ENCODE measurements at regions not wholly inside any gene's neighbourhood (a gene's known extent, or its start where the extent isn't known, plus 50 kb on each side); places are given as distances from the start of the nearest gene placed in this dataset.

DNA sequence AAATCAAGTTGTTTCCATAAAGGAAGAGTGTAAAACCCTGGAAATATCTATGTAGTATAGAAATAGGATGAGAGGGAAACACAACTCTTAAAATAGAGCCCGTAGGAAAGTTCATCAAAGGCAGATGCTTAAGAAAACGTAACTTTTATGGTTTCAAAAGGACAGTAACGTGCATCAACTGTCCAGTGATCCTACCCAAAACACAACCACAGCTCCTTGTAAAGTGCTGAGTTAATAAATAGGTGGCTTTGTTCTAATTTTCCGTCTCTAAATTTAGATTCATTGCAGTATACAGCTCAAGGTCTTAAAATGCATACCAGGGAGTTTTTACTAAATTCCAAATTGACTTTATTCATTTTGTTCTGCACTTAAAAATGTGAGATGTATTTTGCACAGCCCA, 282.1 kb upstream of the ID2 start:
- TF ChIP-seq EP300 (IDR thresholded peaks at IDR 0.05) (no peak), POLR2A (IDR thresholded peaks at IDR 0.05) (no peak), POLR2AphosphoS5 (IDR thresholded peaks at IDR 0.05) (no peak)
- TF ChIP-seq, protein P1, sequence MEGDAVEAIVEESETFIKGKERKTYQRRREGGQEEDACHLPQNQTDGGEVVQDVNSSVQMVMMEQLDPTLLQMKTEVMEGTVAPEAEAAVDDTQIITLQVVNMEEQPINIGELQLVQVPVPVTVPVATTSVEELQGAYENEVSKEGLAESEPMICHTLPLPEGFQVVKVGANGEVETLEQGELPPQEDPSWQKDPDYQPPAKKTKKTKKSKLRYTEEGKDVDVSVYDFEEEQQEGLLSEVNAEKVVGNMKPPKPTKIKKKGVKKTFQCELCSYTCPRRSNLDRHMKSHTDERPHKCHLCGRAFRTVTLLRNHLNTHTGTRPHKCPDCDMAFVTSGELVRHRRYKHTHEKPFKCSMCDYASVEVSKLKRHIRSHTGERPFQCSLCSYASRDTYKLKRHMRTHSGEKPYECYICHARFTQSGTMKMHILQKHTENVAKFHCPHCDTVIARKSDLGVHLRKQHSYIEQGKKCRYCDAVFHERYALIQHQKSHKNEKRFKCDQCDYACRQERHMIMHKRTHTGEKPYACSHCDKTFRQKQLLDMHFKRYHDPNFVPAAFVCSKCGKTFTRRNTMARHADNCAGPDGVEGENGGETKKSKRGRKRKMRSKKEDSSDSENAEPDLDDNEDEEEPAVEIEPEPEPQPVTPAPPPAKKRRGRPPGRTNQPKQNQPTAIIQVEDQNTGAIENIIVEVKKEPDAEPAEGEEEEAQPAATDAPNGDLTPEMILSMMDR (IDR thresholded peaks at IDR 0.05) = no peak
